SU-DHL-6 (cell line): ENCODE measurements at regions not wholly inside any gene's neighbourhood (a gene's known extent, or its start where the extent isn't known, plus 50 kb on each side); places are given as distances from the start of the nearest gene placed in this dataset.

Experiments used
- CTCF ChIP-seq: fragments of 200-600 bp; sonication (generic); IDR thresholded peaks from one replicate; pipeline ENCODE4 v1.5.1; 2017; ENCODE audit warnings: antibody characterized with exemption, mild to moderate bottlenecking, low read length, moderate library complexity; ENCODE audit not compliant: insufficient read depth, poor library complexity, severe bottlenecking
- EZH2phosphoT487 ChIP-seq: fragments of 200-600 bp; sonication (generic), shearing (Covaris generic); conservative IDR thresholded peaks from 2 replicates; pipeline ENCODE4 v1.6.1; 2018; ENCODE audit warnings: mild to moderate bottlenecking, antibody characterized with exemption, low read length, moderate library complexity, mixed read lengths

DNA sequence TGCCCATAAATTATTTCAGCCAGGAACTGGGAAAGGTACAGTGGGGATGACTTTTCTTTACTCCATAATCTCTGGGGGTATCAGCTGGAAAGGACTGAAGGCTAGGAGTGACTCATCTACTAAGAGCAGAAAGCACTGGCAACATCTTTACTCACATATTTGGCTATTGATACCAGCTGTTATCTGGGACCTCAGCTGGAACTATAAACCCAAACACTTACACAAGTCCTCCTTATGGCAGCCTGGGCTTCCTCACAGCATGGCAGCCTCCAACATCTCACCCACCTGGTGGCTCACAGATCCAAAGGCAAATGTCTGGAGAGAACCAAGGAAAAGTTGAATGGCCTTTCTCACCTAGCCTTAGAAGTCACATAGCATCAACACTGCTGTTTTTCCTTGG lies 379.0 kb upstream of the RND3 start:
- TF ChIP-seq CTCF = no peak
- no peak for TF ChIP-seq EZH2phosphoT487
